ENCODE measurements at regions not wholly inside any gene's neighbourhood (a gene's known extent, or its start where the extent isn't known, plus 50 kb on each side); places are given as distances from the start of the nearest gene placed in this dataset.
A peak's percentile ranks its signal among the peaks of the same experiment; 100 is the strongest.

- intact Hi-C loops (cut with micrococcal nuclease; ENCODE audit: unreplicated experiment) (no loop called here), in situ Hi-C loops (cut with HindIII; ENCODE audit: extremely low pct_ligation_motif_present, low pct_unique_long_range_greater_than_20kb) (loop anchor here (5.0 kb wide), 1 partner anchor 156 kb away; no protein-coding TSS in a partner anchor)
- Histone ChIP-seq H3K79me2 (ENCODE audit: insufficient read depth, low read length) (no peaks in the 10 kb centered on the region), H3K4me1 (ENCODE audit: insufficient read depth, low read length) (peaks cover 26% of the 10 kb centered on the region), H3K4me2 (ENCODE audit: low read depth, low read length) (no peak overlapping the region), H3K9ac (ENCODE audit: insufficient read depth, low read depth, low read length) (no peak overlapping the region), H3K36me3 (replicated peaks in 1 of 2; ENCODE audit: control insufficient read depth in 1 of 2, insufficient read depth in 2 of 2, low read length in 2 of 2) (no peaks in the 10 kb centered on the region), H3K27me3 (ENCODE audit: control insufficient read depth in 1 of 2, insufficient read depth in 2 of 2, low read length in 2 of 2) (no peaks in the 10 kb centered on the region; a peak in 1 of 5 replicates), H3K4me3 (replicated peaks in 1 of 3; ENCODE audit: insufficient read depth in 1 of 3, low read depth in 2 of 3, low read length in 3 of 3) (no peak overlapping the region), H2AFZ (ENCODE audit: low read length) (no peak overlapping the region), H3K9me3 (ENCODE audit: low read length) (no peaks in the 10 kb centered on the region), H3K27ac (ENCODE audit: extremely low read length, insufficient read depth, low read length) (no peak overlapping the region), H4K20me1 (ENCODE audit: insufficient read depth, low read length) (no peaks in the 10 kb centered on the region)
- TF ChIP-seq CENPT (CRISPR knock-in tag; IDR thresholded peaks at IDR 0.05; ENCODE audit: low read depth) (no peak), ZNF747 (CRISPR knock-in tag; IDR thresholded peaks at IDR 0.05; ENCODE audit: borderline replicate concordance) (no peak), MAFF (IDR thresholded peaks at IDR 0.05; ENCODE audit: low read depth, low read length) (0 out of 2 replicates have a peak, but pooled peaks have one; percentile 11), XRCC5 (optimal IDR thresholded peaks at IDR 0.05; ENCODE audit: low read length) (no peak)
- ChIA-PET POLR2A (no interaction called here), CTCF (ENCODE audit: low intra/inter-chr PET ratio, low total read pairs) (no interaction called here)
- no TSS peak for BruUV-seq (replicated peaks)
- DNase-seq (ENCODE audit: low spot score), result no peak
- ATAC-seq, result no peak
- WGBS (ENCODE audit: low lambda C conversion rate), result 25% methylated on average over 2 of the region's 3 CpGs
- FAIRE-seq, result no peak
These were observed 121.2 kb downstream of the PALM2AKAP2 start for GRCh38 chr9:109901201-109901600.

- WGBS (ENCODE audit: low lambda C conversion rate), result 3% methylated on average over 2 of the region's 2 CpGs
- H2AFZ ChIP-seq (ENCODE audit: low read length), result no peak overlapping the region
- DNase-seq (ENCODE audit: low spot score), result peak; percentile 71
- H4K20me1 ChIP-seq (ENCODE audit: insufficient read depth, low read length), result no peaks in the 10 kb centered on the region
- peak; percentile 77 for ATAC-seq
- no peak overlapping the region for H3K27ac ChIP-seq (ENCODE audit: extremely low read length, insufficient read depth, low read length)
- H3K9me3 ChIP-seq (ENCODE audit: low read length), result no peaks in the 10 kb centered on the region
- FAIRE-seq, result peak; percentile 89
- H3K79me2 ChIP-seq (ENCODE audit: insufficient read depth, low read length), result no peaks in the 10 kb centered on the region
- in situ Hi-C loops (cut with HindIII; ENCODE audit: extremely low pct_ligation_motif_present, low pct_unique_long_range_greater_than_20kb), result loop anchor here (5.0 kb wide), 1 partner anchor 154 kb away; no protein-coding TSS in a partner anchor
- intact Hi-C loops (cut with micrococcal nuclease; ENCODE audit: unreplicated experiment), result loop anchor here (1.0 to 2.0 kb wide), 3 partner anchors 155 to 250 kb away; no protein-coding TSS in a partner anchor
- no peaks in the 10 kb centered on the region for H3K36me3 ChIP-seq (replicated peaks in 1 of 2; ENCODE audit: control insufficient read depth in 1 of 2, insufficient read depth in 2 of 2, low read length in 2 of 2)
- no peak overlapping the region for H3K4me3 ChIP-seq (replicated peaks in 1 of 3; ENCODE audit: insufficient read depth in 1 of 3, low read depth in 2 of 3, low read length in 3 of 3)
- H3K4me2 ChIP-seq (ENCODE audit: low read depth, low read length), result no peak overlapping the region
- CTCF ChIA-PET (ENCODE audit: low intra/inter-chr PET ratio, low total read pairs), result interaction anchor here (1.5 to 2.5 kb wide), 3 partner anchors 154 to 249 kb away, joined by 6 to 31 read pairs (median 28); no protein-coding TSS in a partner anchor
- no peak overlapping the region for H3K9ac ChIP-seq (ENCODE audit: insufficient read depth, low read depth, low read length)
- BruUV-seq (replicated peaks), result no TSS peak
- POLR2A ChIA-PET, result no interaction called here
- no peaks in the 10 kb centered on the region; a peak in 1 of 5 replicates for H3K27me3 ChIP-seq (ENCODE audit: control insufficient read depth in 1 of 2, insufficient read depth in 2 of 2, low read length in 2 of 2)
- H3K4me1 ChIP-seq (ENCODE audit: insufficient read depth, low read length), result peaks cover 47% of the 10 kb centered on the region
- 0 out of 2 replicates have a peak, but pooled peaks have one; percentile 32 for TF ChIP-seq MNT (IDR thresholded peaks at IDR 0.05)
- TF ChIP-seq SIX1 (CRISPR knock-in tag; IDR thresholded peaks at IDR 0.05; ENCODE audit: borderline replicate concordance), result no peak
- TF ChIP-seq CEBPG (CRISPR knock-in tag; IDR thresholded peaks at IDR 0.05), result peak; percentile 82
- peak; percentile 19; the same call in 1 of the 2 replicates for TF ChIP-seq RXRB (CRISPR knock-in tag; IDR thresholded peaks at IDR 0.05; ENCODE audit: borderline replicate concordance)
- TF ChIP-seq CEBPB (IDR thresholded peaks at IDR 0.05; ENCODE audit: borderline replicate concordance, low read depth, low read length), result peak; percentile 22; the same call in 1 of the 2 replicates
- no peak for TF ChIP-seq SOX6 (IDR thresholded peaks at IDR 0.05)
- TF ChIP-seq SOX6 (CRISPR knock-in tag; IDR thresholded peaks at IDR 0.05), result 0 out of 2 replicates have a peak, but pooled peaks have one; percentile 10
- TF ChIP-seq SAP130 (CRISPR knock-in tag; IDR thresholded peaks at IDR 0.05; ENCODE audit: low read depth), result peak; percentile 16; the same call in 1 of the 2 replicates
- TF ChIP-seq REL (CRISPR knock-in tag; conservative IDR thresholded peaks at IDR 0.05), result no peak
- TF ChIP-seq ELF3 (CRISPR knock-in tag; IDR thresholded peaks at IDR 0.05), result no peak
- TF ChIP-seq ZNF678 (CRISPR knock-in tag; IDR thresholded peaks at IDR 0.05), result no peak
- TF ChIP-seq CTCF (CRISPR knock-in tag; IDR thresholded peaks at IDR 0.05), result peak; percentile 89
- TF ChIP-seq ZNF766 (CRISPR knock-in tag; IDR thresholded peaks at IDR 0.05; ENCODE audit: borderline replicate concordance), result no peak
These were observed 123.6 kb downstream of the PALM2AKAP2 start for GRCh38 chr9:109903515-109904138.
